ENCODE measurements at regions not wholly inside any gene's neighbourhood (a gene's known extent, or its start where the extent isn't known, plus 50 kb on each side); places are given as distances from the start of the nearest gene placed in this dataset.

DNA sequence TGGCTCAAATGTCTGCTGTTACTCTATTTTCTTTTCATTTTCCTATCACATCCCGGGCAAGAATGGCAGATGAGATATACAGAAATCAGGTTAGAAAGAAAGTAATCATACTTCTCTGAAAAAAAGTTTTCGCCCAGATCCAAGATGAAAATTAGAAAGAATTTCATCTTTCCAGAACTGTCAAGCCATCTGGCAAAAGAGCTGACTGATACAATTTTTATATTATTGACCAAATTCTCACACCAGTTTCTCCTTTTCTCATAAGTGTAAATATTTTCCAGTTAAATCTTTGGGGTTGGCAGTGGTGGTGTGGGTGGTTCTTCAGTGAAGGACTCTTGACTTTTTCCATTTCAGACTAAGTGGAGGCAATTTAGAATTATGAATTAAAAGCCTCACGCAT, 371.9 kb downstream of the CD83 start:
- TF ChIP-seq, protein P1, sequence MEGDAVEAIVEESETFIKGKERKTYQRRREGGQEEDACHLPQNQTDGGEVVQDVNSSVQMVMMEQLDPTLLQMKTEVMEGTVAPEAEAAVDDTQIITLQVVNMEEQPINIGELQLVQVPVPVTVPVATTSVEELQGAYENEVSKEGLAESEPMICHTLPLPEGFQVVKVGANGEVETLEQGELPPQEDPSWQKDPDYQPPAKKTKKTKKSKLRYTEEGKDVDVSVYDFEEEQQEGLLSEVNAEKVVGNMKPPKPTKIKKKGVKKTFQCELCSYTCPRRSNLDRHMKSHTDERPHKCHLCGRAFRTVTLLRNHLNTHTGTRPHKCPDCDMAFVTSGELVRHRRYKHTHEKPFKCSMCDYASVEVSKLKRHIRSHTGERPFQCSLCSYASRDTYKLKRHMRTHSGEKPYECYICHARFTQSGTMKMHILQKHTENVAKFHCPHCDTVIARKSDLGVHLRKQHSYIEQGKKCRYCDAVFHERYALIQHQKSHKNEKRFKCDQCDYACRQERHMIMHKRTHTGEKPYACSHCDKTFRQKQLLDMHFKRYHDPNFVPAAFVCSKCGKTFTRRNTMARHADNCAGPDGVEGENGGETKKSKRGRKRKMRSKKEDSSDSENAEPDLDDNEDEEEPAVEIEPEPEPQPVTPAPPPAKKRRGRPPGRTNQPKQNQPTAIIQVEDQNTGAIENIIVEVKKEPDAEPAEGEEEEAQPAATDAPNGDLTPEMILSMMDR (conservative IDR thresholded peaks at IDR 0.05 in 1 of 2, IDR thresholded peaks at IDR 0.05 in 1 of 2; ENCODE audit: low read depth in 1 of 2, low read length in 2 of 2): no peak
- no peak for TF ChIP-seq EZH2 (IDR thresholded peaks at IDR 0.05; ENCODE audit: low read length, missing control alignments)
